ENCODE measurements at regions not wholly inside any gene's neighbourhood (a gene's known extent, or its start where the extent isn't known, plus 50 kb on each side); places are given as distances from the start of the nearest gene placed in this dataset.
A peak's percentile ranks its signal among the peaks of the same experiment; 100 is the strongest.

- no peak for TF ChIP-seq CTCF (IDR thresholded peaks at IDR 0.05; ENCODE audit: control extremely low read depth, extremely low read depth)
- peak; percentile 21 to 68 (median 44) for DNase-seq
- H3K4me1 ChIP-seq (ENCODE audit: control insufficient read depth in 5 of 5, insufficient read depth in 5 of 5, low read length in 5 of 5) = peaks cover 0 to 13% (median 6%) of the 10 kb centered on the region in 5 donors
- no peak overlapping the region for H3K4me3 ChIP-seq
- no peaks in the 10 kb centered on the region for H3K27me3 ChIP-seq (ENCODE audit: control insufficient read depth in 3 of 3, insufficient read depth in 3 of 3, low read length in 2 of 3)
- H3K9me3 ChIP-seq (ENCODE audit: control insufficient read depth in 4 of 4, insufficient read depth in 3 of 4, low read length in 3 of 4) = no peaks in the 10 kb centered on the region
- H3K36me3 ChIP-seq (ENCODE audit: control insufficient read depth in 4 of 4, insufficient read depth in 4 of 4, low read length in 4 of 4) = no peaks in the 10 kb centered on the region
- 73 to 80% methylated on average over 9 of the region's 9 CpGs for WGBS, 2 donors
- no peak for ATAC-seq (ENCODE audit: insufficient read depth, low FRiP score)
- no peak overlapping the region for H3K27ac ChIP-seq (ENCODE audit: low read depth in 1 of 2, low read length in 1 of 2)
- no peak overlapping the region for H3K9ac ChIP-seq (ENCODE audit: insufficient read depth in 1 of 2, low read length in 2 of 2)
These were observed 300.4 kb upstream of the RUNX1 start for GRCh38 chr21:35349376-35350080.

GRCh38 chr21:35348686-35349085 is 299.6 kb upstream of the RUNX1 start:
- H3K9ac ChIP-seq (ENCODE audit: insufficient read depth in 1 of 2, low read length in 2 of 2) = no peak overlapping the region
- 27 to 66% methylated on average over 1 of the region's 1 CpG for WGBS, 2 donors
- peaks cover 0 to 13% (median 6%) of the 10 kb centered on the region in 5 donors for H3K4me1 ChIP-seq (ENCODE audit: control insufficient read depth in 5 of 5, insufficient read depth in 5 of 5, low read length in 5 of 5)
- H3K9me3 ChIP-seq (ENCODE audit: control insufficient read depth in 4 of 4, insufficient read depth in 3 of 4, low read length in 3 of 4) = no peaks in the 10 kb centered on the region
- H3K27ac ChIP-seq (ENCODE audit: low read depth in 1 of 2, low read length in 1 of 2) = no peak overlapping the region
- DNase-seq (no peak), ATAC-seq (ENCODE audit: insufficient read depth, low FRiP score) (no peak)
- H3K27me3 ChIP-seq (ENCODE audit: control insufficient read depth in 3 of 3, insufficient read depth in 3 of 3, low read length in 2 of 3) = no peaks in the 10 kb centered on the region
- no peak overlapping the region for H3K4me3 ChIP-seq
- TF ChIP-seq CTCF (IDR thresholded peaks at IDR 0.05; ENCODE audit: control extremely low read depth, extremely low read depth) = no peak
- H3K36me3 ChIP-seq (ENCODE audit: control insufficient read depth in 4 of 4, insufficient read depth in 4 of 4, low read length in 4 of 4) = no peaks in the 10 kb centered on the region

GRCh38 chr21:35346697-35347096 is 297.6 kb upstream of the RUNX1 start:
- H3K27ac ChIP-seq (ENCODE audit: low read depth in 1 of 2, low read length in 1 of 2) = no peak overlapping the region
- no peaks in the 10 kb centered on the region for H3K36me3 ChIP-seq (ENCODE audit: control insufficient read depth in 4 of 4, insufficient read depth in 4 of 4, low read length in 4 of 4)
- TF ChIP-seq CTCF (IDR thresholded peaks at IDR 0.05; ENCODE audit: control extremely low read depth, extremely low read depth) = no peak
- no peaks in the 10 kb centered on the region for H3K9me3 ChIP-seq (ENCODE audit: control insufficient read depth in 4 of 4, insufficient read depth in 3 of 4, low read length in 3 of 4)
- H3K4me1 ChIP-seq (ENCODE audit: control insufficient read depth in 5 of 5, insufficient read depth in 5 of 5, low read length in 5 of 5) = peaks cover 0 to 3% (median 0%) of the 10 kb centered on the region in 5 donors
- H3K27me3 ChIP-seq (ENCODE audit: control insufficient read depth in 3 of 3, insufficient read depth in 3 of 3, low read length in 2 of 3) = no peaks in the 10 kb centered on the region
- no peak overlapping the region for H3K4me3 ChIP-seq
- WGBS, 2 donors = 86 to 89% methylated on average over 4 of the region's 4 CpGs
- ATAC-seq (ENCODE audit: insufficient read depth, low FRiP score) (no peak), DNase-seq (no peak)
- no peak overlapping the region for H3K9ac ChIP-seq (ENCODE audit: insufficient read depth in 1 of 2, low read length in 2 of 2)

GRCh38 chr21:35345954-35346353 is 296.9 kb upstream of the RUNX1 start:
- H3K27ac ChIP-seq (ENCODE audit: low read depth in 1 of 2, low read length in 1 of 2) = no peak overlapping the region
- H3K9me3 ChIP-seq (ENCODE audit: control insufficient read depth in 4 of 4, insufficient read depth in 3 of 4, low read length in 3 of 4) = no peaks in the 10 kb centered on the region
- no peak overlapping the region for H3K9ac ChIP-seq (ENCODE audit: insufficient read depth in 1 of 2, low read length in 2 of 2)
- no peak overlapping the region for H3K4me3 ChIP-seq
- H3K27me3 ChIP-seq (ENCODE audit: control insufficient read depth in 3 of 3, insufficient read depth in 3 of 3, low read length in 2 of 3) = no peaks in the 10 kb centered on the region
- H3K4me1 ChIP-seq (ENCODE audit: control insufficient read depth in 5 of 5, insufficient read depth in 5 of 5, low read length in 5 of 5) = peaks cover 0 to 3% (median 0%) of the 10 kb centered on the region in 5 donors
- no peaks in the 10 kb centered on the region for H3K36me3 ChIP-seq (ENCODE audit: control insufficient read depth in 4 of 4, insufficient read depth in 4 of 4, low read length in 4 of 4)
- no peak for DNase-seq
- ATAC-seq (ENCODE audit: insufficient read depth, low FRiP score) = no peak
- no peak for TF ChIP-seq CTCF (IDR thresholded peaks at IDR 0.05; ENCODE audit: control extremely low read depth, extremely low read depth)
